Activated effector memory CD4-positive, alpha-beta T cell treated with Interleukin-2 at 50 U/mL for 16 hours (primary cell): ENCODE measurements at regions not wholly inside any gene's neighbourhood (a gene's known extent, or its start where the extent isn't known, plus 50 kb on each side); places are given as distances from the start of the nearest gene placed in this dataset.
"Not testable (repeated sequence)": the region's sequence is repeated elsewhere in the genome, so short reads cannot be mapped to it uniquely, and the experiment has no call there.

Source experiments
- DNase-seq: peaks from one replicate; pipeline ENCODE4 v3.0.0-alpha.2; 2020

- no peak for DNase-seq
Measured at GRCh38 chr6:53446151-53446550, 97.4 kb upstream of the ELOVL5 start.

GRCh38 chr6:53441761-53442160 lies 93.0 kb upstream of the ELOVL5 start:
- no peak for DNase-seq

GRCh38 chr6:53441035-53441493 lies 92.3 kb upstream of the ELOVL5 start:
- DNase-seq, result no peak

- no peak for DNase-seq
Measured at GRCh38 chr6:53440336-53440945, 91.7 kb upstream of the ELOVL5 start.

DNA sequence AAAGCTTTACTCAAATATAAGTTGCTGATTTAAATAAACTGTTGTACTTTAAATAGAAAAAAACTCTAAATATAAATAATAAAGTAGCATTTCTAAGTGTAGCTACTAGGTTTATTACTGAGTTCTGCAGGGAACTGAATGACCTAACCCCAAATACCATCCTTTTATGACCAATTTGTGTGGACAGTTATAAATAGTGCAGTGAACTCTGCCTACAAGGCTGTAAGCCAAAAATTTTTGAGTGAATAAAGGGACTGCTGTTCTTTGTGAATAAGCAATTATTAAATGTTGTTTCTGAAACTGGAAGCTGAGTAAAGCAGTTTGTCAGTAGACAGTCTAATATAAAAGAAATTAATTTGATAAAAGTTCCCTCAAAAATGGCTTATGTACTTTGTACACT lies 90.8 kb upstream of the ELOVL5 start:
- DNase-seq, result no peak

- DNase-seq, result no peak
Measured at GRCh38 chr6:53437557-53438202, 88.9 kb upstream of the ELOVL5 start.

DNA sequence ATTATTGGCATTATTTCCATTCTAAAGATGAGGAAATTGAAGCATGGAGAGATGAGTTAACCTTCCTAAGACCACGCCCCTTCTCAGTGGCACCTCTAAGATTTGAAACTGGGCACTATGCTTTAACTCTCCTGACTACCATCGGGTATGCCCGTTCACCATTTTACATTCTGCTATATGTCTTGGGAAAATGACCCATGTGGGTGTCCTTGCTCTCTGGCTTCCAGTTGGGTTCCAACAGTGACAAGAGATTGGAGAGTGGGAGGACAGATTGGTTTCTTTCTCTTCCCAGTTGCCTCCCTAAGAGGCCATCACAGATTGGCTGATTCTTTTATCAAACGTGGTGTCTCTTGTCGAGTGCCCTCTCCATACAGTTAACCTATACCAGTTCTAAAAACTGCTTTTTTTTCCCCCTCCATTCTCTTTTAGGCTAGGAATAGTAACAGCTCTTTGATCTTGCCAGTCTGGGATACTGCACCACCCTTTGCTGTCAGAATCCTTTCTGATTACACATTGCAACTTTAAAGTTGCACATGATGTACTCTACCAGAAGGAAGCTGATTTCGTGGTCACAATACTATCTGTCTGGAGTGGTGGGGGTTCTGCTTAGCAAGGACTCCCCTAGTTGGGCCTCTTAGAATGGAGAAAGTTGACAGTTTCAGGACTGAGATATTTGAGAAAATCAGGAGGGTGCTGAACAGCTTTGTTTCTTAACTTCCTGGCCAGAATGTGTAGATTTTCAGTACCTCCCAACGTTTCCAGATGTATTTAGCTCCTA lies 88.0 kb upstream of the ELOVL5 start:
- no peak for DNase-seq

DNA sequence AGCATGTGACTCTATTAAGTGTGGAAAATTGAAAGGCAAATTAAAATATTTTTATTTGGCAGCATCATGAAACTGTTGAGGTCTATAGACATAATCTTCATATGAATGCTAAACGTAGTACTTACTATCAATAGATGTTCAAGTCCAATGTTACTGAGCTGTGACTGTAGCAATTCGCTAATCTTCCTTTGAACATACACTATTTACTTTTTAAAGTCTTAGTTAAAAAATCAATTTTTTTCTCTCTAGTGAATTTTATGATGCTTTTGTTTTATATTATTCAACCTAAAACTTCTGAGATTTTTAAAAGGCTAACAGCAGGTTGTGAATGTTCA lies 85.2 kb upstream of the ELOVL5 start:
- no peak for DNase-seq

- DNase-seq, result no peak
Measured at GRCh38 chr6:53433261-53433950, 84.7 kb upstream of the ELOVL5 start.

DNA sequence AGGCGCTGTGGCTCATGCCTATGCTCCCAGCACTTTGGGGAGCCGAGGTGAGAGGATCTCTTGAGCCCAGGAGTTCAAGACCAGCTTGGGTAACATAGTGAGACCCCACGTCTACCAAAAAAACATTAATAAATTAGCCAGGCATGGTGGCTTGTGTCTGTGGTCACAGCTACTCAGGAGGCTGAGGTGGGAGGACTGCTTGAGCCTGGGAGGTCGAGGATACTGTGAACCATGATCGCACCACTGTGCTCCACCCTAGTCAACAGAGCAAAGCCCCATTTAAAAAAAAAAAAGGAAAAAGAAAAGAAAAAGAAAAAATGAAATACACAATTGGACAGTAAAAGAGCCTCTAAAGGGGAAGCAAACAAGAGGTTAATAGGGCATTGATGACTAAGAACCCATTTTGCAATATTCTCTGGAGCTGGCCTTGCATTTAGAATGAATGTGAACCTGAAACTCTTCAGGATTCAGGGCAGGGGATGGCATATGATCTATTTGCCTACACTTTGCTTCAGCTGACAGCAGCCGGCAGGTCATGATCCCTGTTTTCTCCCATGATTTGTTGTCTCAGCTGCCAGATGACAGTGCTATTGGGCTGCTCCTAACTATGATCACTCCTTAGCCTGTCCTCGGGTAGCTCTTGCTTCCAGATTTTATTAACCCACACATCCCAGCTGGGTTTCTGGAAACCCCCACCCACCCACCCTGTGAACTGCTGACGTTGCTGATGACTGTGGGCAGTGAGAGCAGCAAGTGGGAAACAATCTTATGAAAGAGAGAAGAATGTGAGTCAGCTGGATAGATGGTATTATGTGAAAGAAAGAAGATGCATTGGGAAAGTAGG lies 83.8 kb upstream of the ELOVL5 start:
- no peak for DNase-seq

- no peak for DNase-seq
Measured at GRCh38 chr6:53431704-53432103, 83.0 kb upstream of the ELOVL5 start.

- no peak for DNase-seq
Measured at GRCh38 chr6:53429401-53429800, 80.7 kb upstream of the ELOVL5 start.

DNA sequence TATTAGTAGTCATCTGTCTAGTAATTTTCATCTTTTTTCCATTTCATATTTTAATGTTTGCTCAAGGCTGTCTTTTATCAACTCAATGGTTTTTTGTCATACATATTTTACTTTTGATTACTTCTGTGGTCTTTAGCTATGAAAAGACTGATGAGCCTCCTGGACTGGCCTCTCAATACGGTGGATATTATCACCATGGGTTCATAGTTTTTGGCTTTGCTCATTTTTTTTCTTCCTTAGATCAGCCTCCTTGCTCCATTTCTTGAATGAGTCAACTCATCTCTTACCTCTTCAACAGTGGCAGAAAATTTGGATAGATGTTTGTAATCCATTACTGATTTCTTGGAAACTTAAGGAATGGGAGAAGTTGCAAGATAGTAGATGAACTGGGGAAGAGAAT lies 80.1 kb upstream of the ELOVL5 start:
- no peak for DNase-seq

DNA sequence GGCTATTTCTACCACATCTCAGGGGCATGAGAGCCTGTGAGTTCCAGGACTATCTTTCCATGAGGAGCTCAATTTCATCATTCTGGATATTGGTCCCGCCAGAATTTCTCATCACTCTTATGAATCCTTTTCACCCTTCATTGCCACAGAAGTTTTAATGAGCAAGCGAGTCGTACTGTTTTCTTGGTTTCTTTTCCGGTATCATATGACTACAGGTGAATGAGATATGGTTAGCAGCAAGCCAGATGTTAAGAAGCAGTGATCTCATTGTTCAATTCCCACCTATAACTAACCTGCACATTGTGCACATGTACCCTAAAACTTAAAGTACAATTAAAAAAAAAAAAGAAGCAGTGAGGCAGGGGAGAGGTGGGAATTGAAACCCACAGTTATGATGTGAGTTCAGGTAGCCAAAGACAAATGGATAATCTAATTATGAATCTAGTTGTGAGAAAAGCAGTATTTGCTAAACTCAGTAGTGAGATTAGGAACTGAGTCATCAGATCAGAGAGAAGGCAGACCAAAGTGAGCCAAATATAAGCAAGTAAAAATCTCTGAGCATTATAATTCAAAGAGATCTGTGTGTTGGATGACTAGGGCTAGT lies 78.0 kb upstream of the ELOVL5 start:
- no peak for DNase-seq

- DNase-seq, result no peak
Measured at GRCh38 chr6:53426117-53426516, 77.4 kb upstream of the ELOVL5 start.

DNA sequence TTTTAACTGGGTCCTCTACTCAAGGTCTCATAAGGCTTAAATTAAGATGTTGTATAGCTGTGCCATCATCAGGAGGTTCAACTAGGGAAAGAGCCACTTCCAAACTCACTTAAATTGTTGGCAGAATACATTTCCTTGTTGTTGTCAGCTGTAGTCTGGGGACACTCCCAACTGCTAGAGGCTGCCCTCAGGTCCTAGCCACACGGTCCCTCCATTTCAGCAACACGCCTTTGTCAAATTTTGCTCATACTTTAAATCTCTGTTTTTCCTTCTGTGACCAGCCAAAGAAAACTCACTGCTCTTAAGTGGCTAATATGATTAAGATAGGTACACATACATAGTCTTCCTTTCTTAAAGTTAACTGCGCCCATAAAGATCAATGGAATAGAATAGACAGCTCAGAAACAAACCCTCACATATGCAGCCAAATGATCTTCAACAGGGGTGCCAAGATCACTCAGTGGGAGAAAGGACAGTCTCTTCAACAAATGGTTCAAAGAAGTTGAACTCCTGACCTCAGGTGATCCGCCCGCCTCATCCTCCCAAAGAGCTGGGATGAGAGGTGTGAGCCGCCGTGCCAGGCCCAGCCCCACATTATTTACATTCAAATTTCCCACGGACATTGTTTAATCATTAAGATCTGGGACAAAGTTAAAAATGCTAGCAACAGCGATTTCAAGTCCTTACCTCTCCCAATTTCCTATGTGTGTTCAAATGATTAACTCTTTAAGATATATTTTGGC lies 76.4 kb upstream of the ELOVL5 start:
- no peak for DNase-seq

GRCh38 chr6:53424300-53424699 lies 75.5 kb upstream of the ELOVL5 start:
- DNase-seq, result no peak

DNA sequence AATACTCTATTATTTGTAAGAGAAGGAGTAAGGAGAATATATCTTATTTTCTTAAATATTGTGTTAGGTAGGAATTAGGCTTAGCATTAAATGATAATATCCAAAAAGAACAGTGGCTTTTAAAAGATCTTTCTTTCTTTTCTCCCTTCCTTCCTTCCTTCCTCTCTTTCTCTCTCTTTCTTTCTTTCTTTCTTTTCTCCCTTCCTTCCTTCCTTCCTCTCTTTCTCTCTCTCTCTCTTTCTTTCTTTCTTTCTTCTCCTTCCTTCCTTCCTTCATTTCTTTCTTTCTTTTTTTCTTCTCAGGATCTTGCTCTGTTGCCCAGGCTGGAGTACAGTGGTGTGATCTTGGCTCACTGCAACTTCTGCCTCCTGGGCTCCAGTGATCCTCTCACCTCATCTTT lies 74.8 kb upstream of the ELOVL5 start:
- not testable (repeated sequence) for DNase-seq

DNA sequence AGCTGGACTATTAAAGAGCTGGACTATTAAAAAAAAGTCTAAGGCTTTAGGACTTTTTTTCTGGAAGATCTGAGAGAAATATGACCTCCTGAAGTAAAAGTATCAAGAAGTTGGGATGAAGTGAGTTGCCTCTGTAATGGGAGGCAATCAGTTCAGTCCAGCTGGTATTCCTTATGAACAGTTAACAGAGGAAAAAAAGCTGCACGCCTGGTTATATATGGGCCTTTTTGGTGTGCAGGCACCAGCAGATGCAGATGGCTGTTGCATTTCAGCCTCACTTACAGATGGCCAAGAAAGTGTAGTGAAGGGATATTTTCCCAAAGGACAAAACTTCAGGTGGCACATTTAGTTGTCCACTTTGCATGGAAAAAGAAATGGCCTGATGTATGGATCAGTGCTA lies 70.3 kb upstream of the ELOVL5 start:
- DNase-seq, result no peak

- DNase-seq, result no peak
Measured at GRCh38 chr6:53418288-53418687, 69.5 kb upstream of the ELOVL5 start.

DNA sequence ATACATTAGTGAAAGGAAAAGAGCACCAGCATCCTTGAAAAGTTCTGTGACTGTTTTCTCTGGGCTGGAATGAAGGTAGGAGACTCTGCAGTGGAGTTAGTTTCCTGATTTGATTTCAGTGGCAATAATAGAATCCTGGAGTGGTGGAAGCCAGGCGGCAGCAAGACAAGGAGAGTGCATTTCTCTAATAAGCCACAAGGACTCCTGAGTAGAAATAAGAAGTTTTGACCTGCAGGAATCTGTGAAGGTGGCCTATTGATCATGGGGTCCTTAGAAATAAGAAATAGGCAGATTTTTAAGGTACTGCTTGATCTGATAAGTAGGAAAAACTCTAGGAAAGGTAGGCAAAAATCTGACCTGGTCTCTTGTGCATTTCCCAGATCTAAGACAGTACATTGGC lies 68.4 kb upstream of the ELOVL5 start:
- DNase-seq, result no peak

- no peak for DNase-seq
Measured at GRCh38 chr6:53413326-53413725, 64.6 kb upstream of the ELOVL5 start.
